ENCODE measurements at regions not wholly inside any gene's neighbourhood (a gene's known extent, or its start where the extent isn't known, plus 50 kb on each side); places are given as distances from the start of the nearest gene placed in this dataset.
"Not testable (repeated sequence)": the region's sequence is repeated elsewhere in the genome, so short reads cannot be mapped to it uniquely, and the experiment has no call there.

DNA sequence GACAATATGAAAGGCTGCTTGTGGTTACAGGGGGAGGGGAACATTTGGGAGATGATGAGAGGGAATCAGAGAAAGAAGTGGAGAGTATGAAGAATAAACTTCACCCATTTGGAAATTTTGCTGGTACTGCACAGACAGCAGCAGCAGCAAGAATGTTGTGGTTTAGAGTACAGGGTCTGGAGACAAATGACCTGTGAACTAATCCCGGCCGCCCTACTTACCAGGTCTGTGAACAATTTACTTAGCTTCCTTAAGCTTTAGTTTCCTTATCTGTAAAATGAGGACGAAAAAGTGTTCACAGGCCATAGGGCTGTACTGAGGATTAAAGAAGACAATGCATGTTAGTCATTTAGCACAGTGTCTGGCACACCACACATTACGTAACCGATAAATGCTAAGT, 685.4 kb upstream of the CELF4 start:
- DNase-seq = no peak

DNA sequence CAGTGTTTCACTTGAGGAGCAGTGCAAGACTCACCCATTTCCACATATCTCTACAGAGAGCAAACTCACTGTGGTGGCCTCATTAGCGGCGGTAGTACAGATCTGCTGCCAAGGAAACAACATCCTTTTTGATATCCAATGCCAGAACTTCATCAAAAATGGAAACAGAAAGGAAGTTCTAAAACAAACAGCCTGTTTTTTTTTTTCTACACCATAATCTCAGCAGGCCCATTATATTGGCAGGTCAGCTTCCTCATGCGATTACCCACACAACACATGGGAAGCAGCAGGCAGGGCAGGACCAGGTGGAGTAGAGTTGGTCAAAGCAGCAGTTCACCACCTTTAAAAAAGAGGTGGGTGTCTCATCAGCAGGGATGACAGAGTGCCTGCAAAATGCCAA, 678.9 kb upstream of the CELF4 start:
- DNase-seq = no peak

DNA sequence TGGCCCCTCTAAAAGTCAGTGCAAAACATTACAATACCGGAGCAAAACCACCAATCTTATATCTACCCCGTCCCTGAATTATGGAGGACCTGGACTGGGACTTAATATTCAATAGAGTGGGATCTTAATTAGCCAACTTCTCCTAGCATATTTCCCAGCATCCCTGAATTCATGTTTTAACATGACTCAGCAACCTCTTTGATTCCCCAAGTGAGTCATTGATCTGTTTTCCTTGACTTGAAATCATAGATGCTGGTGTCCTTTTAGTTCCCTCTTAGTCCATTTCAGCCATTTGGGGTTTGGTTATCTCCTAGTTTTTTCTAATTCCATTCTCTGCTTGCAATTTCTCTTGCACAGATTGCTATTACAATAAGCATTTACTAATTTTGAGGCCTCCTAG, 677.7 kb upstream of the CELF4 start:
- DNase-seq = no peak

DNA sequence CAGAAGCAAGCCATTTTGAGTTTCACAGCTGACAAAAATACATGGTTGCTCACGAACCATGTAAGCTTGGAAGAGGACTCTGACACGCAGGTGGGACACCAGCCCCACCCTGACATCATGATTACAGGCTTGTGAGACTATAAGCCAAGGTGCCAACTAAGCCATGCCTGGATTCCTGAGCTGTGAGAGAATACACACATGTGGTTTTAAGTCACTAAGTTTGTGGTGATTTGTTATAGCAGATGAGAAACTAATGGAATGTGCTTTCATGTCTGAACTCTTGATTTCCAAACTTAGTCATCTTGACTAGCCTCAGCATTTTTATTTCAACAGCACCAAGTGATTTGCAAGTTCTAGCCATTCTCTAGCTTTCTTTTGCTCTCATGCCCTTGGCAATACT, 676.1 kb upstream of the CELF4 start:
- no peak for DNase-seq

DNA sequence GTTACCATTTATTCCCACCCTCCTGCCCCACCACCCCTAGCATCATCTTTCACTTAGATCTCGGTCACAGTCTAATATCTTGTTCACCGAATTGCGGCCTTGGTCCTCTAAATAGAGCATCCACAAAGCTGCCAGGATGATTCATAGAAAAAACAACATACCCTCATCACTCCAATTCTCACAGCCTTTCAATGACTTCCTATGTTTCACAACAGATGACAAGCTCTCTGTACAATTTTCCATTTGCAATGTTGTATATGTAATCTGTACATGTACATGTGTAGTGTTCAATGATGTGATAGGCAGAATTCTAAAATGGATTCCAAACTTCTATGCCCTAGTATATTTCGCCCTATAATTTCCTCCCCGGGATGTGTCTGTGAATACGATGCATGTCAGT, 675.6 kb upstream of the CELF4 start:
- DNase-seq = no peak

DNA sequence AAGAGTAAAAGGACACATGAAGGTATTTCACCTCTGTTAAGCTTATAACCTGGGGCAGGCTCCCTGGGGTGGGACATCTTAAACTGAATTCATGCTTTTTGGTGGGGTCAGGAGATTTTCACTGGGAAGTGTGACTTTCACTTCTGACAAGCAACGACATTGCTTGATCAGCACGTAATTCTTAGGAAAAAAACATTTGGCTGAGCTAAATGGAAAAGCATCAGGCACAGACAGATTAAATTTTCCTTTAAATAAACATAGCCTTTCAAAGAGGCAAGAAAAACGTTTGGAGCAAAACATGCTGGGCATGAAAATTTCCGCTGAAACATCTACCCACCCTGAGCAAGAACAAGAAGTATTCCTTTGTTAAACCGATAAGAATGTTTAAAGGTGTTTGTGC, 674.0 kb upstream of the CELF4 start:
- no peak for DNase-seq

DNA sequence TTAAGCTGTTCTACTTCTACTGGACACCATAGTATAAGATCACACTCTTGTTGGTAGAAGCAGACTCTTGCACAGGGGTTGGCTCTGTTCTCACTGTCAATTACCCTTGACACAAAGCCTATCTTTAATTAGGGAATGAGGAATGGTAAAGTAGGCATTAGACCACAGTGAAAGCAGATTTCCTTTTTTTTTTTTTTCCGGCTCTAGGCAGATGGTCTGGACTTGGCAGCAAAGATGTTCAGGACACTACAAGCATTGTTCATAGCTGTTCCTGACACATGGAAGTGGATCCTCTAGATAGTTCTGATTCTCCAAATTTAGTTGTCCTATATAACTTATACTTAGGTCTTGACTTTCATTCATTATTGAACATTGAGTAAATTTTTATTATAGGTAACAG, 672.2 kb upstream of the CELF4 start:
- DNase-seq = no peak

DNA sequence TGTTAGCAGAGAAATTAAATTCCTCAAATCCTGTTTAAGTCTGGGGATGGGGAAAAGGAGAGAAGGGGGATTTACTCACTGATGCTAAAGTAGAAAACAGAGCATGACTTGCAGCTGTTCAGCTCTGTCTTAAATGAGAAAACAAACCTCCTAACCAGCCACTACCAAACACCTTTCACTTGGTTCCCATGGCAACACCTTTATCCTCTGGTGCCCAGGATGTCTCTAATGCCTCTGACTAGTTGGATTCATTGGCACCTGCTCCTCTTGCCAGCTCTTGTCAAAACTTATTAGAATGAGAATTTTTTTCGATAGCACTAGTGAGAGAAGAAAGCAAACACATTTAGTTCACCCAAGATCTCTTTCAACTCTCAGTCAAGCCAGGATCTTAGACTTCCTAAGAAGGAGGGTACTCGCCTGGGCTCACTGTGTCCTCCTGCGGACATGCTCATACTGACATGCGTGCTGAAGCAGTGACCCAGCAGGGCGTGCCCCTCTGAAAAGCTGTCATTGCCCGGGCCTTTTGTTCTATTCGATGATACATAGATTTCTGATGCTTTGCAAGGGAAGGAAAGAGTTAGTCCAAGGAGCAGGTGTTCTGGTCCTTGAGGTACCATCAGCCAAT, 656.0 kb upstream of the CELF4 start:
- no peak for DNase-seq

DNA sequence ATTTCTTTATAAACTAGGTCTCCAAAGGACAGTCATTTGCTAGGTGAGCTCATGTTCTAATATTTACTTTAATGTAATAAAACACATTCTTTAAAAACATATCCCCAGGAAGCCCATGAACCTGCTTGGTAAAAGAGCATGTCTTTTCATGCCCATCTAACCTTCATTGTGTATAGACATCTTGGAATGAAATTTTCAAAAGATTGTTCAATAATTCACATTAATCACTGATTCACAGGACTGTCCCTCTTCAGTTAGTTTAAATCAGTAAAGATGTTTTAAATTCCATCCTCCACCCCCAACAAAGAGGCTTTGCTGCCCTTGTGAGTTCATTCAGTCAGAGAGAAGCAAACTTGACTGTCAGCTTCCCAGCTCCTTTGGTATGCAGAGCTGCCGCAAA, 633.4 kb upstream of the CELF4 start:
- no peak for DNase-seq

DNA sequence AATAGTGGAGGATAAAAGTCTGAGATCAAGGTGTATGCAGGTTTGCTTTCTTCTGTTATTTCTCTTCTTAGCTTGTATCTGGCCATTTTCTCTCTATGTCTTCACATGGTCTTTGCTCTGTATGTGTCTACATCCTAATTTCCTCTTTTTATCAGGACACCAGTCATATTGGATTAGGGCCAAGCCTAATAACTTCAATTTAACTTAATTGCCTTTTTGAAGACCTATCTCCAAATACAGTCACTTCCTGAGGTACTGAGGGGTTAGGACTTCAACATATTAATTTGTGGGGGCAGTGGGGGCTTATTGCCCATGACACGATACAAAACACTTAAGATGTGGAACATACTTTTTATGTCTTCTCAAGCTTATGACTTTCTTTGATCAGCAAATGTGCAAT, 632.9 kb upstream of the CELF4 start:
- DNase-seq = no peak

DNA sequence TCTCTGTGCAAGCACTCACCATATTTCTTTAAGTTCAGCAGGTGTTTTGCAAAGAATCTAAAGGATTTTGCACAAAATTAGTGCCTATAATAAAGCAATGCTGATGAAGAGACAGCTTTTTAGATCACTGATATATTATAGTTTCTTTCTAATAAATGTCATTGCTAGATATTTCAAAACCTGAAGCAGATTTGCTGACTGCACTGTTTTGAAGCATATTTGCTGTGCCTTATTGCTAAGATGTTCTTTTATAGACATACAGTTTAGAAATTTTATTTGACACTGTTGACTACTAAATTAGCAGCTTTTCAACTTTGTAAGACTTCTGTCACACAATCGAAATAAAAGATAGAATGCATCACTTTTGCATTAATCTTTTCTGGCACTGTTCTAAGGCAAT, 620.9 kb upstream of the CELF4 start:
- no peak for DNase-seq

DNA sequence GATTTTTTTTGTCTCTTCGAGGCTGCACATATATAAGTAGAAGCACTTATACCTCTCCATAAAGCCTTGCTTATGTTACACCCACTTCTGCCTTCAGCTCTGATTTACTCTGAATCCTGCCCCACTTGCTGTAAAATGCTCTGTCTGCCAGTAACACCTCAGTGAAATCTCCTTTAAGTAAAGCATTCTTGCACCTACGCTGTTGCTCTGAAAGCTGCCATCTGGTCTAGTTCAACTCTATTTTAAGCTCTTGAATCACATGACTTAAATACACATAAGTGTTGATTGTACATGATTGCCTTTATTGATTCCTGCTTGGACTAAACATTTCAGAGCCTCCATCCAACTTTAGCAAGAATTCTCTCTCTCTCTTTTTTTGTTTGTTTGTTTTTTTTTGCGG, 609.0 kb upstream of the CELF4 start:
- DNase-seq = no peak

DNA sequence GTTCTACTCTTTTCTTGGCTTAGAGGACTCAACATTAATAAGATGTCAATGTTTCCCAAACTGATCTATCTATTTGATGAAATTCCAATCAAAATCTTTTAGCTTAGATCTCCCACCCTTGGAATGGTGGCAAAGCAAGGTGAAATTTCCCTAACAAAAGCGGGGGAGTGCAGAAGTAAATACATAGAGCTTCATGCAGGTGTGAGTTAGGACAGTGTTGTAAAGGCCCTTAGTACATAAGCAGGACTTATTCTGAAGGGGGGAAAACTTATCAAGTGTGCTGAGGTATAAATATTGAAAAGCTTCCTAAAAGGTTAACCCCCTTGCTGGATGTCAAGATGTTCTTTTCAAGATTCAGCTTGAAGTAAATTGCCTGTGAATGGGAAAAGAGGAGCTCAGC, 608.6 kb upstream of the CELF4 start:
- DNase-seq = no peak

DNA sequence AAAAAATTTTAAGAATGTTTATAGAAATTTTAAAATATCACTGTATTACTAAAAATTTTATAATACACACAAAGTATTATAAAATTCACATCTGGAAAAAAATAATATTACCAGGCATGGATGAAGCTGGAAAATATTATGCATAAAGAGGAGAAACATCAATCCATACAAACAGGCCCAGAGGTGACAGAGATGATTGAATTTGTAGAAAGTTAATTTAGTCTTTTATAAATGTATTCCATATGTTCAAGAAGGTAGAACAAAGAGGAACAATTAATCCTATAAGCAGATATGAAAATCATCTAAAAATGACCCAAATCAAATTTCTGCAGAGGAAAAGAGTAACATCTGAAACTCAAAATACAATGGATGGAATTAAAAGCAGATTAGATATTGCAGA, 605.2 kb upstream of the CELF4 start:
- no peak for DNase-seq

DNA sequence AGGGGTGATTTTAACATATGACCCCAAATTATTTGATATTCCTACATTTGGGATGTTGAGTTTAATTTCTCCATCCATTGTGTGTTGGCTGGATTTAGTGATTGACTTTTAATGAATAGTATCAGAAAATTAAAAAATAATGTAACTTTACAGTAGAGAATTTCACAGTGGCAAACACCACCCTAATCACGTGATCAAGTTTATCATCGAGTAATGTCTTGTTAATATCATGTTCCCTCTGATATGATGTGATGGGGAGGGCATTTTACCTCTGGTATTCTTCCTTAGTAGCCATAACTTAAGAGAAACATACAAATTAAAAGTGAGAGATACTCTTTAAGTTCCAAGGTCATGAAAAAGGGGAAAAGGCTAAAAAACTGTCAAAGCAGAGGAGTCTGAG, 602.0 kb upstream of the CELF4 start:
- no peak for DNase-seq

DNA sequence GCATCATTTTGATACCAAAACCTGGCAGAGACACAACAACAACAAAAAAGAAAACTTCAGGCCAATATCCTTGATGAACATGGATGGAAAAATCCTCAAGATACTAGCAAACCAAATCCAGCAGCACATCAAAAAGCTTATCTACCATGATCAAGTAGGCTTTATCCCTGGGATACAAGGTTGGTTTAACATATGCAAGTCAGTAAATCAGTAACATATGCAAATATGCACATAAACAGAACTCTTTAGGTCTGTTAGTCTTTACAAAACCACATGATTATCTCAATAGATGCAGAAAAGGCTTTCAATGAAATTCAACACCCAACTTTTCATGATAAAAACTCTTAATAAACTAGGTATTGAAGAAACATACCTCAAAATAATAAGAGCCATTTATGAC, 587.5 kb upstream of the CELF4 start:
- not testable (repeated sequence) for DNase-seq

DNA sequence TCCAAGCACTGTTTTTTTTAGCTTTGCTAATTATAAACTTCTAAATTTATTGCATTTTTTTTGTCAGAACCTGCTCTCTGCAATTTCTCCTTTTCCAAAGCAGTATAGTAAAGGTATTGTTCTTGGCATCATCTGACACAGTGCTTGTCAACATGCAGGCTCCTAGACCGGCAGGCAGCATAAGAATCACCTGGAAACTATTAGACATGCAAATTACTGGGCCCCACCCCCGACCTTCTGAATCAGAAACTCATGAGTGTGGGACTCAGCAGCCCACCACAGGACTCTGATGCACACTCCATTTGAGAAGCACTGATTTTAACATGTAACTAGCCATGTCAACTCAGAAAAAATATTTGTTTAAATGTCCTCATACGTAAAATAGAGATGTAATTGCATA, 551.1 kb upstream of the CELF4 start:
- DNase-seq = no peak

DNA sequence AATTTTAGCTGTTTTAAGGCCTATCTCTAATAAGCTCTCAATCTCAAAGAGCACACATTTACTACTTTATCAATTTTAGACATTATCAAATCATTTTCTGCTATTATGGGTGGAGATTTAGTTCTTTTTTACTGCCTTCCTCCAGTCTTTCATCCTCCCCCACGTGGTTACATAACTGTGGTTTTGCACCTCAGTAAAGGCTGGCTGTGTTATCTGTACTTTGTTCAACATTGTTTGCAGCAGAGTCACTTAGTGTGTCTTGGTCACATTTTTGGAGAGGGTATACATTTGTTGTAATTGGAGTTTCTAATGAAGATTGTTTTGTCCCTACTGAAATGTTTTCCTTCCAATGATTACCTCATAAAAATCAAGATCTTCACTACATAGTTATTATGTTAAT, 549.6 kb upstream of the CELF4 start:
- DNase-seq = no peak

DNA sequence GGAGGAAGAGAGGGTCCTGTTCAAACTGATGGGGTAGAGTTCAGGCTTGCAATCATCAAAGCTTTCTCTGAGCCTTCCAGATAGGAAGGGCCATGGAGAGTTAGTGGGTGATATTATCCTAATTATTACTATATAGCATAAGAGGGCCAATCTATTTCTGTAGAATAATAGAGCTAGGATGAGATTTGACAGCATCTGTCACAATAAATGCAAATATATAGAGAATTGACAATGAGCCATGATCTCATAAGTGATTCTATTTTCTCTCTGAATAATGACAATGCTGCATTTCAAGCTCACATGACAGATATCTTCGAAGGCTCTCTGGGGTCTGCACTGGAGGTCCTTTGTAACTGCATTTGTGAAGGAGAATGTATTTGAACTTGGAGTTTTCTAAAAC, 521.9 kb upstream of the CELF4 start:
- DNase-seq = no peak

DNA sequence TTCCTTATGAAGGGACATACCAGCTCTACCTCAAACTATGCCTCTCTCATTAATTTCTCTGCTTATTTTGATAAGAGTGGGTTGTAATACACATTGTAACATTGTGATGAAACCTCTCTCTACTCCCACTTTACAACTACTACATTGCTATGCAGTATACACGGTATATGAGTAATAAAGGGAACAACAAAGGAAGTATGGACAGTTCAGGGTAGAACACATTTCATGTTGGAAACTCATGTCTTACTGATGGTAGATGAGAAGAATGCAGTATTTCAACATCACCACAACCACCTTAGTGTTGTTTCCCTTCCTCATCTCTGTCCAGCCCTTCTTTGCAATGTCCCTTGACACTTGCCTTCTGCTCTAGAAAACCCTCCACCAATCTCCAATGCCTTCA, 515.9 kb upstream of the CELF4 start:
- no peak for DNase-seq

DNA sequence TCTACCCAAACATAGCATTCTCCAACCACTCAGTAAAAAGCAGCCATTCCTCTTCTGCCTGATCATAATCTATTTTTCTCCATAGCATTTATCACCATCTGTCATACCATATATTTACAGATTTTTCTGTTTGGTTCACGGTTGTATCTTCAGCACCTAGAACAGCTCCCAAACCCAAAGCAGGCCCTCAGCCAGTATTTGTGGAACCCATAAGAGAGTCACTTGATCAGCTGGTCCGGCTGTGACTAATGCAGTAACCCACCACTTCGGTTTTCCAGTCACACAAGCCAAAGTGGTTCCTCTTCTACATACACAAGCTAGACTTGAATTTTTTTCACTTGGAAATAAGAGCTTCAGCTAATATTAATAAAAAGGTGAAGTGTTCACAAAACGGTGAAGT, 511.6 kb upstream of the CELF4 start:
- DNase-seq = no peak

DNA sequence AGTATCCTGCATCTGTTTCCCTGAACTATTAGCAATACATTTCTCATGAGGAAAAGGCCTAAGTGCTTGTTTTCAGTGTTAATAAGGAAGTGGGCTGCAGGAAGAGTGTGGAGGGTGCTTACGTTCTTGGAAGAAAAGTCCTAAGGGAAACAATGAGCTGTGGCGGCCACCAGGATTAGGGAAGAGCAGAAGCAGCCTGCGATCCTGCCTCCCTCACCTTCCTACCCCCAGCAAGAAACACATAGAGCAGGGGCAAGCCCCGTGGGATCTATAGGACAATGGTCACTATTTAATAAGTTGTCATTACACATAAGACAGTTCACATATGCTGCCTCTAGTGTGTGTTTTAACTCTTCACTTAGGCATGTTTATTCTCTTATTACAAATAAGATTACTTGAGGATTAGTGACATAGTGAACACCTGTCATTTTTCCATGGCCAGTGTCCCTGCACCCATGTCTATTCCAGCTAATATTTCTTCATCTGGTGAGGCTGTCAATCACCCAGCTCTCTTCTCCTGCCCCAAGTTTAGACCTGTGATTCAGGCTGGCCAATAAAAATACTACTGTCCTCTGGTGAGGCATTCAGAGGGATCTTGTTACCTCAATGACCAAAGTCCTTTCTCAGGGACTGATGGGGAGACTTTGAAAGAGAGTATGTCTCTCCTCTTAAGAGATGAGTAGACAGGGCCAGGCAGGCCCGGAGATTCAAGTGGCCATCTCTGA, 510.9 kb upstream of the CELF4 start:
- no peak for DNase-seq

DNA sequence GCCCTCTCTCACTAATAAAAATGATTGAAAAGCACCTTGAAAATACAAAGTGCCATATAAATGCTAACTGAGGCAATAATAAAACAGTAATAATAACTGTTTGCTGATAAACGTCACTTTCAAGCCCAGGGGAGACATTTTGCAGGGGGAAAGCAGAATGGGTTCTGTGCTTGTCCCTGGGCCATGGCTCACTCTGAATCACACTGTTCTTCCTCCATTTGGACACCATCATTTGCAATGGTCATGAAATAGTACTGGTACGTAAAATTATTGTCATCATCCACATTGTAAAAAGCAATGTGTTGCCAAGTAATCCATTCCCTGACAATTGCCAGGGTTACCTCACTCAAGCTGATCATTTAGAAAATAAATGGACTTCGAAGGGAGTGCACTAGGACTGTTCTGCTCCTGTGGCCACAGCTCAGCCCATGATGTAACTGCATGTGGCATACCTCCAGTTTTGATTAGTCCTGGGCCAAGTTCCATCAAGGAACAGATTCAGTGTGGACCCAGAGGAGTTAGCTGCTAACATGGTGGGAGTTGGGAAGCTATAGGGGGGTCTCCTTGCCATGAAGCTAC, 508.8 kb upstream of the CELF4 start:
- no peak for DNase-seq

DNA sequence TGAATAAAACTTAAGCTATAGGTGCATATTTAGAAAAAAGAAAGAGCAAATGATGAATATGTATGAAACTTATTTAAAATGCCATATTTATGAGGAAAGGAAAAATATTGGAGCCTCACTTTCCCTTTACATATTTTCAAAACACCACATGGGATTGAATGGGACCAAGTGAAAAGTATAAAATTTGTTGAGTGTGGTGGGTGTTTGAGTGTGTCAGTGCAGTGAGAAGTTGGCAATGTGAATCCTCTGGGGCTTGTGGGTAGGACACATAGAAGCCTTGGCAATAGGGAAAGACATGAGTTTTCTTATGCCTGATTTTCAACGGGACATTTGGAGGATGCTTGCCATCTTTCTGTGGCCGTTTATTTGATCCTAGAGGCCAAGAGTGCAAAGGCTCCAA, 502.2 kb upstream of the CELF4 start:
- DNase-seq = no peak

DNA sequence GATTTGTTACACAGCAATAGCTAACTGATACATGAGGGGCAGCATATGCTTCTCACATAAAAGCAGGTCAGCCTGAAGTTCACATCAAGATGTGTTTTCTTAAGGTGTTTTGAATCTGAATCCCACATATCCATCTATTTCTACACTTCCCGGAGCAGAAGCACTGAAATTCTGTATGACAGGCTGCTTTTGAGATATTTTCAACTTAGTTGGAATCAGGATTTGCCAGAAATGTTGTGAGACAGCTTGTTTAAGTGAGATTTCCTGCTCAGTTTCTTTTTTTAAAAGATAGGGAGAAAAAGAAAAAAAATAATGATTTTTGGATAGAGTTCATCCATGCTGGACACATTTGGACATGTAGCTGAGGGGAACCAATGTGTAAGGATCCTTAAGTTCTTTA, 501.5 kb upstream of the CELF4 start:
- DNase-seq = no peak

Data from T-helper 9 cell (primary cell).